Fibroblast of lung (primary cell): ENCODE measurements at regions not wholly inside any gene's neighbourhood (a gene's known extent, or its start where the extent isn't known, plus 50 kb on each side); places are given as distances from the start of the nearest gene placed in this dataset.

Experiments
- DNase-seq, 2 donors: peaks; one replicate each; pipeline versions ENCODE4 v3.0.0 to v3.0.0-alpha.2; 2010; ENCODE audit warnings: low read depth in 2 of 2
- H2AFZ ChIP-seq: 2 replicates; pipeline ENCODE4 v1.5.1; 2012; ENCODE audit warnings: low read length, control low read depth, inconsistent platforms
- H3K27ac ChIP-seq: 2 replicates; pipeline ENCODE4 v1.5.1; 2011; ENCODE audit warnings: low read length, control low read depth; ENCODE audit not compliant: insufficient read depth
- H3K27me3 ChIP-seq: 2 replicates; pipeline ENCODE4 v1.5.1; 2011; ENCODE audit warnings: mild to moderate bottlenecking, low read length; ENCODE audit not compliant: control insufficient read depth, insufficient read depth
- H3K36me3 ChIP-seq: 2 replicates; pipeline ENCODE4 v1.5.1; 2011; ENCODE audit warnings: low read length; ENCODE audit not compliant: control insufficient read depth, insufficient read depth
- H3K4me1 ChIP-seq: 2 replicates; pipeline ENCODE4 v1.5.1; 2011; ENCODE audit warnings: low read length; ENCODE audit not compliant: control insufficient read depth, insufficient read depth; ENCODE audit errors: extremely low read depth
- H3K4me2 ChIP-seq: 2 replicates; pipeline ENCODE4 v1.5.1; 2011; ENCODE audit warnings: low read length, control low read depth; ENCODE audit not compliant: insufficient read depth; ENCODE audit errors: extremely low read depth
- H3K4me3 ChIP-seq, 4 experiments: fragments of 200-600 bp in 1 of 4; sonication (generic) in 1 of 4; replicated peaks in 1 of 4; 2 replicates each; pipeline ENCODE4 v1.5.1; 2011 to 2016; ENCODE audit warnings: low read length in 4 of 4, low read depth in 3 of 4, mild to moderate bottlenecking in 3 of 4, control low read depth in 2 of 4, inconsistent platforms in 1 of 4, mixed read lengths in 1 of 4; ENCODE audit not compliant: insufficient read depth in 1 of 4; ENCODE audit errors: control extremely low read depth in 1 of 4
- H3K79me2 ChIP-seq: 2 replicates; pipeline ENCODE4 v1.5.1; 2012; ENCODE audit warnings: mild to moderate bottlenecking, low read length, inconsistent platforms; ENCODE audit not compliant: control insufficient read depth, insufficient read depth
- H3K9ac ChIP-seq: 2 replicates; pipeline ENCODE4 v1.5.1; 2011; ENCODE audit warnings: mild to moderate bottlenecking, low read length, control low read depth; ENCODE audit not compliant: insufficient read depth
- H3K9me3 ChIP-seq: 2 replicates; pipeline ENCODE4 v1.5.1; 2012; ENCODE audit warnings: low read depth, low read length; ENCODE audit not compliant: control insufficient read depth, insufficient read depth
- H4K20me1 ChIP-seq: 2 replicates; pipeline ENCODE4 v1.5.1; 2011; ENCODE audit warnings: low read length; ENCODE audit not compliant: control insufficient read depth, insufficient read depth; ENCODE audit errors: extremely low read depth
- EZH2 ChIP-seq: IDR thresholded peaks from 2 replicates; pipeline ENCODE4 v1.5.1; 2012; ENCODE audit warnings: low read length, control low read depth, mild to moderate bottlenecking; ENCODE audit errors: missing control alignments
- TF ChIP-seq, protein P1 (sequence below), 2 donors: IDR thresholded peaks in 1 of 2; conservative IDR thresholded peaks in 1 of 2; 1 replicate in 1 of 2; 2 replicates in 1 of 2; pipeline ENCODE4 v1.5.1; 2011 to 2012; ENCODE audit warnings: low read length in 2 of 2, control low read depth in 1 of 2, inconsistent platforms in 1 of 2, low read depth in 1 of 2, mild to moderate bottlenecking in 1 of 2

DNA sequence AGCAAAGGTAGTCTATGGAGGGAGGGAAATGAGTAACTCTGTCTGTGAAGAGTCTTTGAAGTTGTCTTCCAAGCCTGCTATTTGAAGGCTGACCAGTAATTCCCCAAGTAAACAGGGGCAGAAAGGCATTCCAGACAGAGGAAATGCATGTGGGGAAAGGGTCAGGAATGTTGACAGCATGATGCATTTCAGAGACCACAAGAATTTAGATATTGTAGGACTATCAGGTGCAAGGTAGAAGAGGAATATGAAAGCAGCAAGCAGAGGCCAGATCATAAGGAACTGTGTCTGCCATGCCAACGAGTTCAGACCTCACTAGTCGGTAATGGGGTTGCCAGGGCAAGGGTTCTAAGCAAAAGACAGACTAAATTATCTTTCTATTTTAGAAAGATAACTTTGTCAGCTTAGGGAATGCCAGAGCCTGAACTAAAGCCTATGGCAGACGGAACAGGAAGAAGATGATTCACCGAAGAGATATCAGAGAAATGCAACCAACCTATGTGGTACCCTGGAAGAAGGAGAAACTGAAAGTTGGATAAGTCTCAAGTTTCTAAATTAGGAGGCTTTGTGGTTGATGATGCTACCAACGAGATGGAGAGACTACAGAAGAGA, 327.0 kb upstream of the RORA start:
- peak; percentile 9 to 81 for DNase-seq
- Histone ChIP-seq H4K20me1 (no peaks in the 10 kb centered on the region), H3K36me3 (no peaks in the 10 kb centered on the region), H3K27me3 (no peaks in the 10 kb centered on the region), H2AFZ (no peak overlapping the region), H3K4me1 (no peaks in the 10 kb centered on the region), H3K4me3 (no peak overlapping the region), H3K4me2 (no peak overlapping the region), H3K9ac (no peak overlapping the region), H3K79me2 (no peaks in the 10 kb centered on the region), H3K27ac (no peak overlapping the region), H3K9me3 (no peaks in the 10 kb centered on the region)
- TF ChIP-seq, protein P1, sequence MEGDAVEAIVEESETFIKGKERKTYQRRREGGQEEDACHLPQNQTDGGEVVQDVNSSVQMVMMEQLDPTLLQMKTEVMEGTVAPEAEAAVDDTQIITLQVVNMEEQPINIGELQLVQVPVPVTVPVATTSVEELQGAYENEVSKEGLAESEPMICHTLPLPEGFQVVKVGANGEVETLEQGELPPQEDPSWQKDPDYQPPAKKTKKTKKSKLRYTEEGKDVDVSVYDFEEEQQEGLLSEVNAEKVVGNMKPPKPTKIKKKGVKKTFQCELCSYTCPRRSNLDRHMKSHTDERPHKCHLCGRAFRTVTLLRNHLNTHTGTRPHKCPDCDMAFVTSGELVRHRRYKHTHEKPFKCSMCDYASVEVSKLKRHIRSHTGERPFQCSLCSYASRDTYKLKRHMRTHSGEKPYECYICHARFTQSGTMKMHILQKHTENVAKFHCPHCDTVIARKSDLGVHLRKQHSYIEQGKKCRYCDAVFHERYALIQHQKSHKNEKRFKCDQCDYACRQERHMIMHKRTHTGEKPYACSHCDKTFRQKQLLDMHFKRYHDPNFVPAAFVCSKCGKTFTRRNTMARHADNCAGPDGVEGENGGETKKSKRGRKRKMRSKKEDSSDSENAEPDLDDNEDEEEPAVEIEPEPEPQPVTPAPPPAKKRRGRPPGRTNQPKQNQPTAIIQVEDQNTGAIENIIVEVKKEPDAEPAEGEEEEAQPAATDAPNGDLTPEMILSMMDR (conservative IDR thresholded peaks at IDR 0.05 in 1 of 2, IDR thresholded peaks at IDR 0.05 in 1 of 2; ENCODE audit: low read depth in 1 of 2, low read length in 2 of 2) = no peak
- no peak for TF ChIP-seq EZH2

DNA sequence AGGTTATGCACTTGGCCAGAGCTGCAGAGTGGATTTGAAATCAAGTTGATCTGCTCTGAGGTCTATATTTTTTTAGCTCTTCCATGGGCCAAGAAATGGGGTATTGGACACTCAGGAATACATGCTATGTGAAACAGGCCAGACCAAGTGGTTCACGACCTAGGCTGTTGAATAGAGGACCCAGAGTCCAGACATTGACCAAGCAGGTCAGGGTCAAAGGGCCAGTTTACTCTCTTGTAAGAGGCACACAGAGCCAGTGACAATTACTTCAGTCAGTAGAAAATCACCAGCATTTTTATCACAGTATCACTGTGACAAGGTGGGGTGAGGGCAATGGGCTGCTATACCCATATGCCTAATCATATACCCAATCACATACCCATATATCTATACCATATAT, 320.6 kb upstream of the RORA start:
- Histone ChIP-seq H3K4me3 (no peak overlapping the region), H3K4me2 (no peak overlapping the region), H3K9me3 (no peaks in the 10 kb centered on the region), H3K4me1 (no peaks in the 10 kb centered on the region), H3K27me3 (no peaks in the 10 kb centered on the region), H3K79me2 (no peaks in the 10 kb centered on the region), H4K20me1 (no peaks in the 10 kb centered on the region), H3K27ac (no peak overlapping the region), H3K9ac (no peak overlapping the region), H3K36me3 (no peaks in the 10 kb centered on the region), H2AFZ (no peak overlapping the region)
- DNase-seq = no peak
- TF ChIP-seq, protein P1 (conservative IDR thresholded peaks at IDR 0.05 in 1 of 2, IDR thresholded peaks at IDR 0.05 in 1 of 2; ENCODE audit: low read depth in 1 of 2, low read length in 2 of 2) = no peak
- no peak for TF ChIP-seq EZH2

DNA sequence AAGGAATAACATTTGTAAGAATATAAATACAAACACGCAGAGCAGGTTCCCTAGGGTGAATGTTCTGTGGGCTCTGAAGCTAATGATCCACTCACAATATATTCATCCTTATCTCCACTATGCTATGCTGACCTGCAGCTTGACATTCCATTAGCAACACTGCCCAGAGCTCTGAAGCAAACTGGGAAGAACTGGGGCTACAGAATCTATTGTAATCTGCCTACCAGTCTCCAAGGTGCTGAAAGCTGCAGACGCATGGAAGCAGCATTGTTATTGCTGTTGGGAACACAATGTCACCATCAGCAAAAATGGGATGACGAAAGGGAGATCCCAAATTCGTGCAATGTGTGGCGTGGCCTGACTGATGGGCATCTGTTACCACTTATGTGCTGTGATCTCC, 316.7 kb upstream of the RORA start:
- Histone ChIP-seq H3K36me3 (no peaks in the 10 kb centered on the region), H2AFZ (no peak overlapping the region), H3K27ac (no peak overlapping the region), H3K4me2 (no peak overlapping the region), H3K9me3 (no peaks in the 10 kb centered on the region), H4K20me1 (no peaks in the 10 kb centered on the region), H3K4me3 (no peak overlapping the region), H3K9ac (no peak overlapping the region), H3K4me1 (no peaks in the 10 kb centered on the region), H3K79me2 (no peaks in the 10 kb centered on the region), H3K27me3 (no peaks in the 10 kb centered on the region)
- TF ChIP-seq, protein P1 (conservative IDR thresholded peaks at IDR 0.05 in 1 of 2, IDR thresholded peaks at IDR 0.05 in 1 of 2; ENCODE audit: low read depth in 1 of 2, low read length in 2 of 2) = no peak
- no peak for TF ChIP-seq EZH2
- no peak for DNase-seq
